Trophoblast cell (in vitro differentiated cells and primary cell): ENCODE measurements at regions not wholly inside any gene's neighbourhood (a gene's known extent, or its start where the extent isn't known, plus 50 kb on each side); places are given as distances from the start of the nearest gene placed in this dataset.
A peak's percentile ranks its signal among the peaks of the same experiment; 100 is the strongest.

Experiments used
- DNase-seq, 2 donors: peaks; one replicate each; pipeline ENCODE4 v3.0.0-alpha.2; 2016
- H2AFZ ChIP-seq: 2 replicates; pipeline ENCODE4 v1.6.1; 2013; ENCODE audit warnings: low read length, moderate library complexity, mild to moderate bottlenecking; ENCODE audit not compliant: insufficient read depth, poor library complexity
- H2AK5ac ChIP-seq: 2 replicates; pipeline ENCODE4 v1.6.1; 2013; ENCODE audit warnings: mild to moderate bottlenecking, low read length
- H2BK120ac ChIP-seq: 2 replicates; pipeline ENCODE4 v1.6.1; 2013; ENCODE audit warnings: low read length, mild to moderate bottlenecking, moderate library complexity; ENCODE audit not compliant: insufficient read depth, poor library complexity
- H2BK12ac ChIP-seq: 2 replicates; pipeline ENCODE4 v1.6.1; 2013; ENCODE audit warnings: mild to moderate bottlenecking, low read length, moderate library complexity
- H2BK5ac ChIP-seq: 2 replicates; pipeline ENCODE4 v1.6.1; 2013; ENCODE audit warnings: low read length, low read depth, moderate library complexity, mild to moderate bottlenecking; ENCODE audit not compliant: poor library complexity
- H3K14ac ChIP-seq: 2 replicates; pipeline ENCODE4 v1.6.1; 2013; ENCODE audit warnings: mild to moderate bottlenecking, low read length
- H3K18ac ChIP-seq: 2 replicates; pipeline ENCODE4 v1.6.1; 2013; ENCODE audit warnings: mild to moderate bottlenecking, low read length
- H3K23ac ChIP-seq: 2 replicates; pipeline ENCODE4 v1.6.1; 2013; ENCODE audit warnings: low read length
- H3K27ac ChIP-seq: 2 replicates; pipeline ENCODE4 v1.5.1; 2013; ENCODE audit warnings: low read depth, mild to moderate bottlenecking, inconsistent platforms, low read length, moderate library complexity
- H3K27me3 ChIP-seq: 2 replicates; pipeline ENCODE4 v1.6.1; 2013; ENCODE audit warnings: inconsistent platforms, mild to moderate bottlenecking, low read length, moderate library complexity; ENCODE audit not compliant: insufficient read depth
- H3K36me3 ChIP-seq, 2 experiments: 1 replicate in 1 of 2; 2 replicates in 1 of 2; pipeline ENCODE4 v1.6.1; 2013; ENCODE audit warnings: low read length in 2 of 2, mild to moderate bottlenecking in 2 of 2, moderate library complexity in 1 of 2; ENCODE audit not compliant: insufficient read depth in 2 of 2, control insufficient read depth in 1 of 2
- H3K4ac ChIP-seq: 2 replicates; pipeline ENCODE4 v1.6.1; 2013; ENCODE audit warnings: low read depth, mild to moderate bottlenecking, low read length, moderate library complexity
- H3K4me1 ChIP-seq, 2 experiments: 1 replicate in 1 of 2; 2 replicates in 1 of 2; pipeline ENCODE4 v1.6.1; 2013; ENCODE audit warnings: low read length in 2 of 2, mild to moderate bottlenecking in 2 of 2, moderate library complexity in 1 of 2; ENCODE audit not compliant: insufficient read depth in 2 of 2, control insufficient read depth in 1 of 2
- H3K4me2 ChIP-seq: 2 replicates; pipeline ENCODE4 v1.6.1; 2013; ENCODE audit warnings: inconsistent platforms, mild to moderate bottlenecking, low read length, moderate library complexity
- H3K4me3 ChIP-seq: 2 replicates; pipeline ENCODE4 v1.5.1; 2013; ENCODE audit warnings: mild to moderate bottlenecking, low read depth, low read length, inconsistent platforms
- H3K79me1 ChIP-seq: one replicate; pipeline ENCODE4 v1.6.1; 2013; ENCODE audit warnings: low read length
- H3K79me2 ChIP-seq: 2 replicates; pipeline ENCODE4 v1.6.1; 2013; ENCODE audit warnings: low read length, mild to moderate bottlenecking; ENCODE audit not compliant: control insufficient read depth, insufficient read depth, poor library complexity
- H3K9ac ChIP-seq: 2 replicates; pipeline ENCODE4 v1.6.1; 2013; ENCODE audit warnings: mild to moderate bottlenecking, low read length
- H3K9me3 ChIP-seq: 2 replicates; pipeline ENCODE4 v1.6.1; 2013; ENCODE audit warnings: low read depth, mild to moderate bottlenecking, control low read depth, inconsistent platforms, low read length; ENCODE audit not compliant: insufficient read depth
- H4K12ac ChIP-seq: 2 replicates; pipeline ENCODE4 v1.6.1; 2013; ENCODE audit warnings: low read depth, mild to moderate bottlenecking, low read length, moderate library complexity
- H4K8ac ChIP-seq: 2 replicates; pipeline ENCODE4 v1.6.1; 2013; ENCODE audit warnings: low read depth, mild to moderate bottlenecking, low read length, moderate library complexity
- H4K91ac ChIP-seq: one replicate; pipeline ENCODE4 v1.6.1; 2013; ENCODE audit warnings: low read depth, mild to moderate bottlenecking, low read length, moderate library complexity
- WGBS: extraction: QIAGEN DNeasy Blood & Tissue Kit; methylation state at CpG from one replicate; pipeline ENCODE4 v1.1.7; 2013; ENCODE audit warnings: missing lambda C conversion rate; ENCODE audit not compliant: insufficient read length, insufficient coverage; ENCODE audit errors: extremely low coverage; 5-methylcytosine and 5-hydroxymethylcytosine counted together

DNA sequence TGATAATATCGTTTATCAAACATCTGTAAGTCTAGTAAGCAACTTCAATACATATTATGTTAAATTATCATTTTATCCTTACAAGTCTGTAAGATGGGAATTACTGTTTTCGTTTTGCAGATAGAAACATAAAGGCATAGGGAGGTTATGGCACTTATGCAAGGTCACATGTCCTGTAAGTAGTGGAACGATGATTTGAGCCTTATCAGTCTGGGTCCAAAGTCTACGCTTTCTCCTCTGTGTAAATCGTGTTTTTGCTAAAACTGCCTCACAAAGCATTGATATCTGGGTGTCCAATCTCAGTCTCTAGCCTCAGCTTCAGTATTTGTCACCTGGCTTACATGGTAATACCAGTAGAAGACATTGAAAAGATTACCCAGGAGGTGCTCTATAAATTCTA is 174.9 kb upstream of the RASSF8 start:
- no peaks in the 10 kb centered on the region for H3K79me1 ChIP-seq
- no peak overlapping the region for H2BK5ac ChIP-seq
- H3K4ac ChIP-seq: no peak overlapping the region
- no peak overlapping the region for H3K18ac ChIP-seq
- no peak overlapping the region for H4K8ac ChIP-seq
- no peak overlapping the region for H2BK12ac ChIP-seq
- DNase-seq: no peak
- H3K4me3 ChIP-seq: no peak overlapping the region
- H2AK5ac ChIP-seq: no peak overlapping the region
- H2BK120ac ChIP-seq: no peak overlapping the region
- H3K4me1 ChIP-seq: no peaks in the 10 kb centered on the region
- no peak overlapping the region for H3K23ac ChIP-seq
- no peaks in the 10 kb centered on the region for H3K27me3 ChIP-seq
- no peak overlapping the region for H4K12ac ChIP-seq
- no peak overlapping the region for H3K9ac ChIP-seq
- no peak overlapping the region for H3K4me2 ChIP-seq
- no peaks in the 10 kb centered on the region for H3K79me2 ChIP-seq
- no peak overlapping the region for H3K27ac ChIP-seq
- H2AFZ ChIP-seq: no peak overlapping the region
- H3K36me3 ChIP-seq: no peaks in the 10 kb centered on the region
- WGBS: no CpG with 5 or more reads among the region's 5 CpGs
- H3K9me3 ChIP-seq: no peaks in the 10 kb centered on the region
- H3K14ac ChIP-seq: no peak overlapping the region
- H4K91ac ChIP-seq: no peak overlapping the region

DNA sequence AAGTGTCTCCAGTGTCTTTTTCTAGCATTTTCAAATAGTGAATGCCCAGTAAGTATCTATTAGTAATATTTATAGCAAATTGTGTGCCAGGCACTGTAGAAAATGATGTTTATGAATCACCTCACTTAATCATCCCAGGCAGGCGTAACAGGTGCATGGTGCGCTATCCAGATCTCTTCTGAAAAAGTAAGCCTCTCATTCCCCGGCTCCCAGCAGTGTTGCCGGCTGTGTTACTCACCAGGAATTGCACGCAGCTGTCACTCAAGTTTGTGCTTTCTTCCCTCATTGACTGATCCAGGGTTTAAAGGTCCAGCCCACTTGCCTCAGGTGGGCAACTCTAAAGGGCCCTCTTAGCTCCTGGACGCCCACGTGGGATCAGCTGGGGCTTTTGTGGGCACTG is 173.8 kb upstream of the RASSF8 start:
- Histone ChIP-seq H3K9ac (no peak overlapping the region), H2BK5ac (no peak overlapping the region), H3K79me1 (no peaks in the 10 kb centered on the region), H3K4me3 (no peak overlapping the region), H3K36me3 (no peaks in the 10 kb centered on the region), H3K79me2 (no peaks in the 10 kb centered on the region), H3K27me3 (no peaks in the 10 kb centered on the region), H4K8ac (no peak overlapping the region), H3K18ac (no peak overlapping the region), H3K4me1 (no peaks in the 10 kb centered on the region), H2BK120ac (no peak overlapping the region), H2AK5ac (no peak overlapping the region), H3K23ac (no peak overlapping the region), H3K4ac (no peak overlapping the region), H3K4me2 (no peak overlapping the region), H4K91ac (no peak overlapping the region), H2BK12ac (no peak overlapping the region), H3K27ac (no peak overlapping the region), H3K14ac (no peak overlapping the region), H3K9me3 (no peaks in the 10 kb centered on the region), H2AFZ (no peak overlapping the region), H4K12ac (no peak overlapping the region)
- WGBS: no CpG with 5 or more reads among the region's 7 CpGs
- no peak for DNase-seq

DNA sequence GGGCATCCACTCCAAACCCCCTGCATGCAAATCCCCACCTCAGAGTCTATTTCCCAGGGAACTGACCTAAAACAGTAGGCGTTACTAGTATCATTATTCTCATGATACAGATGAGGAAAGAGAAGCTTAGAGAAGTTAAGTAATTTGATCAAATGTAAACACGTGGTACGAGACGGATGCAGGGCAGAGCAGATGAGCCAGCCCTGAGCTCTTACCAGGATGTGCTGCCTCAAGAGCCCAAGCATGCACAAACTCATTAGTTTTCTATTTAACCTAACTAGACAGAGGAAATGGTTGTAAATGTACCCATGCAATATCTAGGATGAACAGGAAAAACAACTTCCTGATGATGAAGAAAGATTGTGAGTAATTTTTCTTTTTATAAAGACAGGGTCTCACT is 173.3 kb upstream of the RASSF8 start:
- no peak overlapping the region for H3K27ac ChIP-seq
- H4K91ac ChIP-seq: no peak overlapping the region
- H2AK5ac ChIP-seq: no peak overlapping the region
- H2BK12ac ChIP-seq: no peak overlapping the region
- H3K27me3 ChIP-seq: no peaks in the 10 kb centered on the region
- no CpG with 5 or more reads among the region's 4 CpGs for WGBS
- H3K4ac ChIP-seq: no peak overlapping the region
- no peaks in the 10 kb centered on the region for H3K79me2 ChIP-seq
- no peak overlapping the region for H2BK5ac ChIP-seq
- no peak overlapping the region for H4K8ac ChIP-seq
- no peak overlapping the region for H3K4me2 ChIP-seq
- no peak overlapping the region for H2AFZ ChIP-seq
- no peaks in the 10 kb centered on the region for H3K36me3 ChIP-seq
- H3K79me1 ChIP-seq: no peaks in the 10 kb centered on the region
- peak in 1 of 2 donors; percentile 12 for DNase-seq
- H3K4me1 ChIP-seq: no peaks in the 10 kb centered on the region
- H4K12ac ChIP-seq: no peak overlapping the region
- no peak overlapping the region for H3K23ac ChIP-seq
- H3K18ac ChIP-seq: no peak overlapping the region
- no peak overlapping the region for H3K14ac ChIP-seq
- H3K9me3 ChIP-seq: no peaks in the 10 kb centered on the region
- H2BK120ac ChIP-seq: no peak overlapping the region
- no peak overlapping the region for H3K4me3 ChIP-seq
- H3K9ac ChIP-seq: no peak overlapping the region

DNA sequence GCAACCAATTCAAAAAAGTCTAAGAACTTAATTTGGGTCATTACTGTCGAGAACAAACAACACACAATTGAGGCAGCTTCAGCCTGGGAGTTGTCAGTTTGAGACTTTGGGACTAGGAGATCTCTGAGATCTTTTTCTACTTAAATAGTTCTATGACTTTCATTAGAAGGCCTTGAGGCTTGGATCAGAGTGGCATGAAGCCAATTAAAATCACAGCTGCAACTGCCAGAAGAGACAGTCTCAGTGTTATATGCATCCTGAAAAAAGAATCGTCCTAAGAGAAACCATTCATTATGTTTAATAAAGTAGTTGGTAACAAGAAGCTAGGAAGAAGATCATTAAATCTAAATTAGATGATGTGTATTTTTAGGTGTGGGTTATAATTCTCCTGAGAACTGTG is 170.8 kb upstream of the RASSF8 start:
- Histone ChIP-seq H2BK5ac (no peak overlapping the region), H4K12ac (no peak overlapping the region), H3K36me3 (no peaks in the 10 kb centered on the region), H2BK120ac (no peak overlapping the region), H2AK5ac (no peak overlapping the region), H3K9ac (no peak overlapping the region), H2BK12ac (no peak overlapping the region), H3K4ac (no peak overlapping the region), H3K4me3 (no peak overlapping the region), H3K27ac (no peak overlapping the region), H3K79me1 (no peaks in the 10 kb centered on the region), H3K4me1 (no peaks in the 10 kb centered on the region), H3K9me3 (no peaks in the 10 kb centered on the region), H4K91ac (no peak overlapping the region), H3K18ac (no peak overlapping the region), H3K23ac (no peak overlapping the region), H3K79me2 (no peaks in the 10 kb centered on the region), H3K4me2 (no peak overlapping the region), H3K14ac (no peak overlapping the region), H2AFZ (no peak overlapping the region), H4K8ac (no peak overlapping the region), H3K27me3 (no peaks in the 10 kb centered on the region)
- WGBS: no CpG with 5 or more reads among the region's 2 CpGs
- no peak for DNase-seq
